ENCODE measurements at regions not wholly inside any gene's neighbourhood (a gene's known extent, or its start where the extent isn't known, plus 50 kb on each side); places are given as distances from the start of the nearest gene placed in this dataset.

DNA sequence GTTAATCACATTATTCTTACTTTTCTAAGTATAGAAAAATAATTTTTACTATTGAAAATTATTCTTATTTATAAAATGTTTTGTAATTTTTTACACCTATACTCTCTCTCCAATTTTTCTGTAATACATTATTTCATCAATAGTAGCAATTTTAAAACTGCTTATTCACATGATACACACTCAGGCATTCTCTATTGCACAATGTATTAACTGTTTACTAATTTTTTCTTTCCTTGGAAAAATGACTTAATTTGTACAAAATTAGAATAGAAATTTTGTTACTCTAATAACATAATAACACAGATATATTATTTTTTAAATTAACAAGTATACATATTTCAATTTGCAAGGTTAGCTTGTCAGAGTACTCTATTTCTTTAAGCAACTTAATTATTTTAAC lies 92.9 kb upstream of the PRKG1 start:
- Histone ChIP-seq H3K79me2 (ENCODE audit: control insufficient read depth, low read length) (no peaks in the 10 kb centered on the region), H3K4me1 (ENCODE audit: control insufficient read depth, low read length) (no peaks in the 10 kb centered on the region), H3K4me3 (ENCODE audit: low read length) (no peak overlapping the region), H3K9me2 (replicated peaks; ENCODE audit: control insufficient read depth, low read length) (no peaks in the 10 kb centered on the region), H3F3A (ENCODE audit: control insufficient read depth, insufficient read depth) (no peaks in the 10 kb centered on the region), H3K27me3 (ENCODE audit: control insufficient read depth, low read length) (peaks cover 9% of the 10 kb centered on the region), H3K4me2 (ENCODE audit: low read length) (no peak overlapping the region), H4K20me1 (ENCODE audit: control insufficient read depth, insufficient read depth, low read depth, low read length) (no peaks in the 10 kb centered on the region), H3K9me3 (ENCODE audit: control insufficient read depth, insufficient read depth, low read length) (no peaks in the 10 kb centered on the region), H3K27ac (ENCODE audit: low read depth, low read length) (no peak overlapping the region), H3K36me3 (ENCODE audit: control insufficient read depth, low read length) (no peaks in the 10 kb centered on the region)
- TF ChIP-seq, protein P1, sequence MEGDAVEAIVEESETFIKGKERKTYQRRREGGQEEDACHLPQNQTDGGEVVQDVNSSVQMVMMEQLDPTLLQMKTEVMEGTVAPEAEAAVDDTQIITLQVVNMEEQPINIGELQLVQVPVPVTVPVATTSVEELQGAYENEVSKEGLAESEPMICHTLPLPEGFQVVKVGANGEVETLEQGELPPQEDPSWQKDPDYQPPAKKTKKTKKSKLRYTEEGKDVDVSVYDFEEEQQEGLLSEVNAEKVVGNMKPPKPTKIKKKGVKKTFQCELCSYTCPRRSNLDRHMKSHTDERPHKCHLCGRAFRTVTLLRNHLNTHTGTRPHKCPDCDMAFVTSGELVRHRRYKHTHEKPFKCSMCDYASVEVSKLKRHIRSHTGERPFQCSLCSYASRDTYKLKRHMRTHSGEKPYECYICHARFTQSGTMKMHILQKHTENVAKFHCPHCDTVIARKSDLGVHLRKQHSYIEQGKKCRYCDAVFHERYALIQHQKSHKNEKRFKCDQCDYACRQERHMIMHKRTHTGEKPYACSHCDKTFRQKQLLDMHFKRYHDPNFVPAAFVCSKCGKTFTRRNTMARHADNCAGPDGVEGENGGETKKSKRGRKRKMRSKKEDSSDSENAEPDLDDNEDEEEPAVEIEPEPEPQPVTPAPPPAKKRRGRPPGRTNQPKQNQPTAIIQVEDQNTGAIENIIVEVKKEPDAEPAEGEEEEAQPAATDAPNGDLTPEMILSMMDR (IDR thresholded peaks at IDR 0.05; ENCODE audit: low read depth, low read length, poor library complexity, severe bottlenecking) = no peak

DNA sequence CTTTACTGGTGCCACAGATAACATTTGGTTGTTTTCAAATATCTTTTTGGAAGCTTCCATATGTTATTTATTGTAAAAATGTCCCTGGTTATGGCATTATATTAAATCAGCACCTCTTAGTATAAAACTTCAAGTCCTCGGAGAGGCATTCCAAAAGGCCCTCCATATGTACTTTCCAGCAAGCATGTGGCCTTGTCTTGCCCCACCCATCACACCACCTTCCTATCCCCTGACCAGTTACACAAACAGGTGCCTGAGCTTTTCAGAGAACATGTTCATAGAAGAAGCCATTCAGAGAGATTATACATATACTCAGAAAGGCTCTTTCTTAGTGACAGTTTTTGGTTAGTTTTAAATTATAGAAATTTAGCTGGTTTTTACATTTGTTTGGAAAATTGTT lies 92.4 kb upstream of the PRKG1 start:
- Histone ChIP-seq H3K9me3 (ENCODE audit: control insufficient read depth, insufficient read depth, low read length) (no peaks in the 10 kb centered on the region), H3K9me2 (replicated peaks; ENCODE audit: control insufficient read depth, low read length) (no peaks in the 10 kb centered on the region), H3K4me2 (ENCODE audit: low read length) (no peak overlapping the region), H3K27ac (ENCODE audit: low read depth, low read length) (no peak overlapping the region), H3K4me1 (ENCODE audit: control insufficient read depth, low read length) (no peaks in the 10 kb centered on the region), H3K27me3 (ENCODE audit: control insufficient read depth, low read length) (peaks cover 9% of the 10 kb centered on the region), H3K79me2 (ENCODE audit: control insufficient read depth, low read length) (no peaks in the 10 kb centered on the region), H3F3A (ENCODE audit: control insufficient read depth, insufficient read depth) (no peaks in the 10 kb centered on the region), H3K4me3 (ENCODE audit: low read length) (no peak overlapping the region), H3K36me3 (ENCODE audit: control insufficient read depth, low read length) (no peaks in the 10 kb centered on the region), H4K20me1 (ENCODE audit: control insufficient read depth, insufficient read depth, low read depth, low read length) (no peaks in the 10 kb centered on the region)
- TF ChIP-seq, protein P1 (IDR thresholded peaks at IDR 0.05; ENCODE audit: low read depth, low read length, poor library complexity, severe bottlenecking) = no peak

DNA sequence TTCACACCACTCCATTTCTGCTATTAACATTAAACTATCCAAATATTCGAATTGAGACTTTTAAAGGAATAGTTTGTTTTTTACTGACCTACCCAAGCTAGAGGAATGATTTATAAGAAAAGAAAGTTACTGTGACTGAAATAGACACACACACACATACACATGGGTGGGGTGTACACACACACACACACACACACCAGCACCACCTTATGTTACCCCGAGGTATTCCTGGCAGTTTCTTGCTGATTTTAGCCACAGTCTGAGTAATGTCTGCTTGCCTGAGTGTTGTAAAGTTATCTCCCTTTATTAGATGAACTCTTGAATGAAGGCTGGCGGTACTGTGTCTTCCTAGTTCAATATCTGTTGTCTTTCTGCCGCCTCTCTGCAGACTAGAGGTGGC lies 91.3 kb upstream of the PRKG1 start:
- Histone ChIP-seq H3K36me3 (ENCODE audit: control insufficient read depth, low read length) (no peaks in the 10 kb centered on the region), H3K27me3 (ENCODE audit: control insufficient read depth, low read length) (peaks cover 9% of the 10 kb centered on the region), H3K9me2 (replicated peaks; ENCODE audit: control insufficient read depth, low read length) (no peaks in the 10 kb centered on the region), H3K27ac (ENCODE audit: low read depth, low read length) (no peak overlapping the region), H3K9me3 (ENCODE audit: control insufficient read depth, insufficient read depth, low read length) (no peaks in the 10 kb centered on the region), H3K4me1 (ENCODE audit: control insufficient read depth, low read length) (no peaks in the 10 kb centered on the region), H3K4me3 (ENCODE audit: low read length) (no peak overlapping the region), H4K20me1 (ENCODE audit: control insufficient read depth, insufficient read depth, low read depth, low read length) (no peaks in the 10 kb centered on the region), H3F3A (ENCODE audit: control insufficient read depth, insufficient read depth) (no peaks in the 10 kb centered on the region), H3K79me2 (ENCODE audit: control insufficient read depth, low read length) (no peaks in the 10 kb centered on the region), H3K4me2 (ENCODE audit: low read length) (no peak overlapping the region)
- TF ChIP-seq EZH2phosphoT487 (IDR thresholded peaks at IDR 0.05; ENCODE audit: borderline replicate concordance, low read length) = no peak
- TF ChIP-seq, protein P1 (IDR thresholded peaks at IDR 0.05; ENCODE audit: low read depth, low read length, poor library complexity, severe bottlenecking) = no peak

DNA sequence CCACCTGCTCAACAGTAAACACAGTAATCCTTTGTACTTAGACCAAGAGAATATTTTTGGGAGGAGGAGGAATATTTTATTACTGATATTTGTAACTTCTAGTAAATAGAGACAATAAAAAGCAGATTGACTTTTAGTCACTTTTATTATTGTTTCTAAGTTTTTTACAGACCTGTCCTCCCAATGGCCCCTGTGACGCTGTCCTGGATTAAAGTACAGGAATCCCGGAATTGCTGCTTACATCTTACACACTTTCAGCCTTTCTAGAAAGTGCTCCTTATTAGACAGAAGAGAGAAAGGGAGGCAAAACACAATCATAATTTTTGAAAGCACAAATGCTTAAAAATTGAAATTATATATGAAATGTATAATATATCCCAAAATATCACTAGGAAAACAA lies 86.4 kb upstream of the PRKG1 start:
- Histone ChIP-seq H3K79me2 (ENCODE audit: control insufficient read depth, low read length) (no peaks in the 10 kb centered on the region), H4K20me1 (ENCODE audit: control insufficient read depth, insufficient read depth, low read depth, low read length) (no peaks in the 10 kb centered on the region)

More for the DNA sequence above, 86.4 kb upstream of the PRKG1 start:
- no peak overlapping the region for H3K4me3 ChIP-seq (ENCODE audit: low read length)
- H3K27ac ChIP-seq (ENCODE audit: low read depth, low read length) = no peak overlapping the region
- no peaks in the 10 kb centered on the region for H3K9me3 ChIP-seq (ENCODE audit: control insufficient read depth, insufficient read depth, low read length)
- H3F3A ChIP-seq (ENCODE audit: control insufficient read depth, insufficient read depth) = no peaks in the 10 kb centered on the region
- no peaks in the 10 kb centered on the region for H3K36me3 ChIP-seq (ENCODE audit: control insufficient read depth, low read length)
- no peak for TF ChIP-seq EZH2phosphoT487 (IDR thresholded peaks at IDR 0.05; ENCODE audit: borderline replicate concordance, low read length)
- TF ChIP-seq, protein P1 (IDR thresholded peaks at IDR 0.05; ENCODE audit: low read depth, low read length, poor library complexity, severe bottlenecking) = no peak
- no peak overlapping the region for H3K4me2 ChIP-seq (ENCODE audit: low read length)
- H3K27me3 ChIP-seq (ENCODE audit: control insufficient read depth, low read length) = peaks cover 4% of the 10 kb centered on the region; the same call in 1 of the 2 replicates
- H3K9me2 ChIP-seq (replicated peaks; ENCODE audit: control insufficient read depth, low read length) = no peaks in the 10 kb centered on the region
- no peaks in the 10 kb centered on the region for H3K4me1 ChIP-seq (ENCODE audit: control insufficient read depth, low read length)

All from DOHH2 (cell line).